Tibial nerve (tissue), 4 donors: ENCODE measurements at regions not wholly inside any gene's neighbourhood (a gene's known extent, or its start where the extent isn't known, plus 50 kb on each side); places are given as distances from the start of the nearest gene placed in this dataset.

ENCODE experiments used
- EP300 ChIP-seq, 2 donors: sonication (generic); formaldehyde crosslinking; IDR thresholded peaks; one replicate each; pipeline ENCODE4 v1.6.1; 2017; ENCODE audit warnings: antibody characterized with exemption in 2 of 2, mild to moderate bottlenecking in 1 of 2
- POLR2A ChIP-seq, 2 donors: fragments of 450-650 bp; IDR thresholded peaks; one replicate each; pipeline ENCODE4 v1.6.1; 2017; ENCODE audit warnings: antibody characterized with exemption in 2 of 2, mild to moderate bottlenecking in 2 of 2, moderate library complexity in 2 of 2
- TF ChIP-seq, protein P1 (sequence below), 5 experiments: fragments of 200-600 bp in 3 of 5; fragments of 450-650 bp in 2 of 5; sonication (generic) in 3 of 5; IDR thresholded peaks; one replicate each; pipeline ENCODE4 v1.5.1; 2016 to 2019; ENCODE audit warnings: antibody characterized with exemption in 5 of 5, mild to moderate bottlenecking in 3 of 5, moderate library complexity in 2 of 5

DNA sequence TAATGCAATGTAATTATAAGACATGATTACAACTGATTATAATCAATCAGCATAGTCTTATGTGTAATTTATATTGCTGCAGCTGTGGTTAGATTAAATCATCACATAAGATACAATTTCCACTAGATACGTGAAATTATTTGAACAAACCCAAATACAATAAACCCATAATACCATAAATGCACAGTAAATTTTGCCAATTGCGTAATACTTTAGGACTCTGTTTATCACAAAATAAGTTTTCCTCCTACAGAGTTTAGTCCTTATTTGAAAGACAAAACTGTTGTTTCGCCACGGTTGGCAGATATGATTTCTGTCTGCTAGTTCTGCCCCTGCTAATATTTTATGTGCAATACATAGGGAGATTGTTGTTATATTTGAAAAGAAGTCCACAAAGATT, 895.9 kb upstream of the ADGRL4 start:
- TF ChIP-seq, protein P1, sequence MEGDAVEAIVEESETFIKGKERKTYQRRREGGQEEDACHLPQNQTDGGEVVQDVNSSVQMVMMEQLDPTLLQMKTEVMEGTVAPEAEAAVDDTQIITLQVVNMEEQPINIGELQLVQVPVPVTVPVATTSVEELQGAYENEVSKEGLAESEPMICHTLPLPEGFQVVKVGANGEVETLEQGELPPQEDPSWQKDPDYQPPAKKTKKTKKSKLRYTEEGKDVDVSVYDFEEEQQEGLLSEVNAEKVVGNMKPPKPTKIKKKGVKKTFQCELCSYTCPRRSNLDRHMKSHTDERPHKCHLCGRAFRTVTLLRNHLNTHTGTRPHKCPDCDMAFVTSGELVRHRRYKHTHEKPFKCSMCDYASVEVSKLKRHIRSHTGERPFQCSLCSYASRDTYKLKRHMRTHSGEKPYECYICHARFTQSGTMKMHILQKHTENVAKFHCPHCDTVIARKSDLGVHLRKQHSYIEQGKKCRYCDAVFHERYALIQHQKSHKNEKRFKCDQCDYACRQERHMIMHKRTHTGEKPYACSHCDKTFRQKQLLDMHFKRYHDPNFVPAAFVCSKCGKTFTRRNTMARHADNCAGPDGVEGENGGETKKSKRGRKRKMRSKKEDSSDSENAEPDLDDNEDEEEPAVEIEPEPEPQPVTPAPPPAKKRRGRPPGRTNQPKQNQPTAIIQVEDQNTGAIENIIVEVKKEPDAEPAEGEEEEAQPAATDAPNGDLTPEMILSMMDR (IDR thresholded peaks at IDR 0.05): no peak
- TF ChIP-seq EP300 (IDR thresholded peaks at IDR 0.05) (no peak), POLR2A (IDR thresholded peaks at IDR 0.05) (no peak)
